VCaP (cell line): ENCODE measurements at regions not wholly inside any gene's neighbourhood (a gene's known extent, or its start where the extent isn't known, plus 50 kb on each side); places are given as distances from the start of the nearest gene placed in this dataset.

Experiments used
- H3K27ac ChIP-seq: fragments of 450-650 bp; 2 replicates; pipeline ENCODE4 v1.5.1; 2017
- CTCF ChIP-seq: fragments of 450-650 bp; conservative IDR thresholded peaks from 2 replicates; pipeline ENCODE4 v1.5.1; 2017; ENCODE audit warnings: mild to moderate bottlenecking, moderate library complexity

DNA sequence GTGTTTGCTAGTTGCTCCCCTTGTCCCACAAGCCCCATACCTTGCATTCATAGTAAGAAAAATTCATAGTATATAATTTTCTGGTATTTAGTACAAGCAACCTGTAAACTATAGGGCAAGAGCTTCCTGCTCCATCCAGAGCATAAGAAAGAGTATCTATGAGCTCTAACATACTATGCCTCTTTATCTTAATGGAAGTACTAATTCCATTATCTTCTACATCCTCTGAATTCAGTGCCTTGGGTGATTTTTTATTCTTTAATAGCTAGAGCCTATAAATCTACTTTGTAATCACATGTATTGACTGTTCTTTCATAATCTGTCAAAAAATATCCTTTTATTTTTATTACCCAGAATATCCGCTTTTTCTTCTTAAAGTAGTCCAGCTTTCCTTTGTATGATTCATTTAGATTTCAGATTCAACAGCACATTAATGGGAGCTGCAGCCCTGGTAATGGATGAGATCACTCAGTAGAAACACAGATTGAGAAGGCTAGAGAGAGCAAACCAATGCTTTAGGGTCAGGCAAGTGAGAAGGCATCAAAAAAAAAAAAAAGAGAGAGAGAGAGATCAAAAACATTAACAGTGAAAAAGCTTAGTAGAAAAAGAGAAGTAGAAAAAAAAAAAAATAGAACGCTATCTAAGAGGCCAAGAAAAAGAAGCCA is 511.5 kb upstream of the NAALADL2 start:
- no peak for TF ChIP-seq CTCF
- no peak overlapping the region for H3K27ac ChIP-seq

- no peak overlapping the region for H3K27ac ChIP-seq
- no peak for TF ChIP-seq CTCF
These were observed 506.9 kb upstream of the NAALADL2 start for GRCh38 chr3:174352227-174352626.

DNA sequence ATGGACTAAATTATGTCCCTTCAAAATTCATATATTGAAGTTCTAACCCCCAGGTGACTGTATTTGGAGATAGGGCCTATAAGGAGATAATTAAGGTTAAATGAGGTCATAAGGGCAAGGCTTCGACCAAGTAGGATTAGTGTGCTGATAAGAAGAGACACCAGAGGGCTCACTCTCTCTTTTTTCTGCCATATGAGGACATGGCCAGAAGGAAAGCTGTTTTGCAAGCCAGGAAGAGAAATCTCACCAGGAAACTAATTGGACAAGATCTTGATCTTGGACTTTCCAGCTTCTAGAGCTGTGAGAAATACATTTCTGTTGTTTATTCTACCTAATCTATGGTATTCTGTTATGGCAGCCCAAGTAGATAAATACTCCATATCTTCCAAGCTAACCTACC is 503.6 kb upstream of the NAALADL2 start:
- TF ChIP-seq CTCF = peak; percentile 61; the same call in 1 of the 2 replicates
- peak overlapping the region; percentile 21; the same call in 1 of the 2 replicates for H3K27ac ChIP-seq

GRCh38 chr3:174356596-174356995 is 502.5 kb upstream of the NAALADL2 start:
- no peak for TF ChIP-seq CTCF
- no peak overlapping the region for H3K27ac ChIP-seq

GRCh38 chr3:174358252-174358651 is 500.9 kb upstream of the NAALADL2 start:
- TF ChIP-seq CTCF = no peak
- no peak overlapping the region for H3K27ac ChIP-seq

GRCh38 chr3:174362556-174362955 is 496.6 kb upstream of the NAALADL2 start:
- no peak overlapping the region for H3K27ac ChIP-seq
- TF ChIP-seq CTCF = no peak

GRCh38 chr3:174363256-174363655 is 495.9 kb upstream of the NAALADL2 start:
- no peak for TF ChIP-seq CTCF
- no peak overlapping the region for H3K27ac ChIP-seq
